Central memory CD8-positive, alpha-beta T cell (primary cell): ENCODE measurements at regions not wholly inside any gene's neighbourhood (a gene's known extent, or its start where the extent isn't known, plus 50 kb on each side); places are given as distances from the start of the nearest gene placed in this dataset.
A peak's percentile ranks its signal among the peaks of the same experiment; 100 is the strongest.
"Not testable (repeated sequence)": the region's sequence is repeated elsewhere in the genome, so short reads cannot be mapped to it uniquely, and the experiment has no call there.

Experiments used
- ATAC-seq: fragments of 150-1000 bp; cut with Tn5 transposase; replicated peaks from 2 replicates; pipeline ENCODE4 v1.10.0; 2022; ENCODE audit warnings: mild to moderate bottlenecking, moderate FRiP score, moderate number of reproducible peaks; ENCODE audit not compliant: poor library complexity, severe bottlenecking; ENCODE audit errors: extremely low read depth
- DNase-seq, 2 donors: peaks; one replicate each; pipeline ENCODE4 v3.0.0; 2021; ENCODE audit warnings: low spot score in 2 of 2
- H3K27ac Mint-ChIP-seq: one replicate; pipeline ENCODE4 v1.8.0; 2022; ENCODE audit warnings: low read depth, mild to moderate bottlenecking, moderate library complexity, mixed read lengths
- H3K27me3 Mint-ChIP-seq: one replicate; pipeline ENCODE4 v1.8.0; 2022; ENCODE audit warnings: mixed read lengths
- H3K36me3 Mint-ChIP-seq: one replicate; pipeline ENCODE4 v1.8.0; 2022; ENCODE audit warnings: mild to moderate bottlenecking, moderate library complexity, mixed read lengths; ENCODE audit not compliant: insufficient read depth
- H3K4me1 Mint-ChIP-seq: one replicate; pipeline ENCODE4 v1.8.0; 2022; ENCODE audit warnings: mixed read lengths
- H3K4me3 Mint-ChIP-seq: one replicate; pipeline ENCODE4 v1.8.0; 2022; ENCODE audit warnings: mild to moderate bottlenecking, moderate library complexity, mixed read lengths
- H3K9me3 Mint-ChIP-seq: one replicate; pipeline ENCODE4 v1.8.0; 2022; ENCODE audit warnings: mixed read lengths

DNA sequence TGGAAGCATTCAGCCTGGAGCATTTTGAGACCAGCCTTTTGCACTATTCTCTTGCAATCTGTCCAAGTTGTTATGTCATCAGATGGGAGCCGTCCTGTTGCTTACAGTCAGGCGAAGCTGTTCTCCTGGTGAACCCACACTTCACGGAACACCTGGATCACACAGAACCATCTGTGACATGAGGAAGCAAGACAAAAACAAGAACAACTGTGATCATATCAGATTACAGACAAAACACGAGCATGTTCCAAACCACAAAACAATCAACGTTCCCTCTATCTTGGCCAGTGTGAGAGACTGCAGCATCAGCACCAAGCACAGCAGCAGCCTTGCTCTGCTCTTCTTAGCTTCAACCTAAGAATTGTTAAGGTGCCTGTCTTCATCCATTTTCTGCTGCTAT is 180.5 kb upstream of the SFSWAP start:
- H3K4me3 Mint-ChIP-seq = no peak overlapping the region
- H3K27ac Mint-ChIP-seq = no peak overlapping the region
- ATAC-seq (no peak), DNase-seq (no peak)
- H3K4me1 Mint-ChIP-seq = peaks cover 5% of the 10 kb centered on the region
- H3K9me3 Mint-ChIP-seq = no peaks in the 10 kb centered on the region
- no peaks in the 10 kb centered on the region for H3K36me3 Mint-ChIP-seq
- H3K27me3 Mint-ChIP-seq = peaks cover 25% of the 10 kb centered on the region

DNA sequence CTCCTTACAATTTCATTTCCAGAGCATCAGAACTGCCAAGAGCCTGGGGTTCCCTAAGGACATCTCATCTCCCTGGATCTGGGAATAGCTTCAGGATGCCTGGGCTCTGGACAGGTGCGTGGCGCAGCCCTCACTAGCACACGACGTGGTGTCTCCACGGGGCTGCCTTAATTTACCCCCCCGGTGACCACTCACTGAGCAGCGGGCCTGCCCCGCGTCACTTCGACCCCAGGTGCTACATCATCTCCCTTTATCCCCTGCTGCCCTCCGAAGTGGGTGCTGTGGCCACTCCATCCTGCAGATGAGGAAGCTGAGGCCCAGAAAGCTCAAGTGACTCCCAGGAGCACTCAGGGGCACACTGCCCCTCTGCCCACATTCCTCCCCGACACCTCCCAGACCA is 177.8 kb upstream of the SFSWAP start:
- no peak for DNase-seq
- Mint-ChIP-seq H3K4me1 (peaks cover 5% of the 10 kb centered on the region), H3K27ac (no peak overlapping the region), H3K4me3 (no peak overlapping the region), H3K27me3 (peaks cover 25% of the 10 kb centered on the region), H3K36me3 (no peaks in the 10 kb centered on the region), H3K9me3 (no peaks in the 10 kb centered on the region)
- no peak for ATAC-seq

DNA sequence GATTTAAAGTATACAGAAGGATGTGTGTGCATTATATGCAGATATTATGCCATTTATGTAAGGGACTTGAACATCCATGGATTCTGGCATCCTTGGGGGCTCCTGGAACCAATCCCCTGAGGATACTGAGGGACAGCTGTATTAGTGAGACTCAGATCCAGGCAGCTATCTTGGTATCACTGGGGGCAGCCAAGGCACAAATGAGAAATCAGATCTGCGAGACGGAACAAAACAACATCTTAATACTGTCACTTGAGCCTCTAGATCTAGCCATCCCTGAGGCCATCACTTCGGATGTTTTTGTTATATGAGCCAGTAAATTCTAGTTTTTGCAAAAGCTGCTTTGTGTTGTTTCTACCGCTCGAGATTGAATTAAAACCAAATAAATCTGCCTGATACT is 175.1 kb upstream of the SFSWAP start:
- no peak for DNase-seq
- Mint-ChIP-seq H3K27ac (no peak overlapping the region), H3K4me3 (no peak overlapping the region), H3K4me1 (no peaks in the 10 kb centered on the region), H3K36me3 (no peaks in the 10 kb centered on the region), H3K9me3 (no peaks in the 10 kb centered on the region), H3K27me3 (peaks cover 25% of the 10 kb centered on the region)
- ATAC-seq = no peak

DNA sequence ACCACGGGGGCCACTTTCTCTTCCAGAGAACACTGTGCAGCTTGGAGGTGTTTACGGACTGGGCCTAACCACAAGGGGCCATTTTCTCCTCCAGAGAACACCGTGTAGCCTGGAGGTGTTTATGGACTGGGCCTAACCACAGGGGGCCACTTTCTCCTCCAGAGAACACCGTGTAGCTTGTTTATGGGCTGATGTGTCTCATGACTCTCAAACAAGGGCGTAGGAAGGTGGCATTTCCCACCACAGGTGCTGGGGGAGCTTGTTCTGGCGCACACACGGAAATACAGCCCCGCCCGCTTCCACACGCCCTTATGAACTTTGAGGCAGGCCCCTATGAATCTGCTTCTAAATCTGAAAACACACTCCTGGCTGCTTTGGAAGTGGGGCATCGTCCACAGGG is 174.6 kb upstream of the SFSWAP start:
- H3K27ac Mint-ChIP-seq = no peak overlapping the region
- peak; percentile 75 for ATAC-seq
- H3K9me3 Mint-ChIP-seq = no peaks in the 10 kb centered on the region
- DNase-seq = no peak
- H3K36me3 Mint-ChIP-seq = no peaks in the 10 kb centered on the region
- no peaks in the 10 kb centered on the region for H3K4me1 Mint-ChIP-seq
- H3K27me3 Mint-ChIP-seq = peaks cover 21% of the 10 kb centered on the region
- H3K4me3 Mint-ChIP-seq = no peak overlapping the region

DNA sequence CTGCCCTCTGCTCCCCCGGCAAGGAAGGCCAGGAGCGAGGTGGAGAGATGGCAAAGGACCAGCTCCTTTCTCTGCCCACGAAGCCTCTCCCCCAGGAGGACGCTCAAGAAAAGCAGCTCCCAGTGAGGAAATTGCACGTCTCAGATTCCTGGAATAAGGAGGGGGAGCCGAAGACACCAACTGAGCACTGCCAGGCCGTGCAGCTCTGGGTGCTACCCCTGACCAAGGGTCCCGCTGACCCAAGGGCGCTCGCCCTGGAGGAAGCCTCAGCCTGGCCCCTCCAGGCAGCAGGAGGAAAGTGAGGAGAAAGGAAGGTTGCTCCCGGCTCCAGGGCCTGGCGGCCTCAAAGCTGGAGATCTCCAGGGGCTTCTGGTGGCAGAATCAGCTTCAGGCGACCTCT is 174.1 kb upstream of the SFSWAP start:
- Mint-ChIP-seq H3K4me1 (no peaks in the 10 kb centered on the region), H3K36me3 (no peaks in the 10 kb centered on the region), H3K9me3 (no peaks in the 10 kb centered on the region), H3K4me3 (no peak overlapping the region), H3K27me3 (peaks cover 17% of the 10 kb centered on the region), H3K27ac (no peak overlapping the region)
- no peak for DNase-seq
- no peak for ATAC-seq

DNA sequence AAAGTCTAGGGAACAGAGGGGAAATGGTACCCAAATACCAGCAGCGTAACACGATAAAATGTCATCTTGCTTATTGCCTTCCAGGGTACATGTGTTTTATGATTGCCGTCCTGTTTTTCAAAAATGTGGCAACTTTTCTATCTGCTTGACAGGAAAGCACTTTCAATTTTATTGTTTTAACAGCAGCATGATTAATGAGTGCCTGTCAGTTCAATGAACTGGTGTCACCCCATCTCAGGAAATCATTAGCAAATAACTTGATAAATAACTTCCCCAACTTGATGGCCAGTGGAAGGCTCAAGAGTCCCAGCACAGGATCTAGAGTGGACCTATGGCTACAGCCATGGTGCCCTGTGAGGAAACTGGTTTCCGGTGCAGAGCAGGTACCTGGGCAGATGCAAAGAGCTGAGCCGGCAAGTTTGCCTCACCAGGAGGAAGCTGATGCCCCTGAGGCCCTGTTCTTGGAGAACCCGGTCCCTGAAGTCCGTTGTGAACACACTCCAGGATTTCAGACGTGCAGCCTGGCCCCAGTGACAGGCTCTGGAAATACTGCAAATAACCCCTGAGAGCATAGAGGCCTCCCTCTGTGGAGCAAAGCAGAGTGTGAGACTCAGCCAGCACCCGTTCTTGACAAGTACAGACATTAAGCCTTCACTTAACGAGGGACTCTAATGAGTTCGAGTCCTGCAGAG is 173.5 kb upstream of the SFSWAP start:
- no peak for ATAC-seq
- H3K27ac Mint-ChIP-seq = no peak overlapping the region
- no peak for DNase-seq
- no peak overlapping the region for H3K4me3 Mint-ChIP-seq
- H3K9me3 Mint-ChIP-seq = no peaks in the 10 kb centered on the region
- no peaks in the 10 kb centered on the region for H3K4me1 Mint-ChIP-seq
- H3K27me3 Mint-ChIP-seq = peaks cover 11% of the 10 kb centered on the region
- no peaks in the 10 kb centered on the region for H3K36me3 Mint-ChIP-seq

DNA sequence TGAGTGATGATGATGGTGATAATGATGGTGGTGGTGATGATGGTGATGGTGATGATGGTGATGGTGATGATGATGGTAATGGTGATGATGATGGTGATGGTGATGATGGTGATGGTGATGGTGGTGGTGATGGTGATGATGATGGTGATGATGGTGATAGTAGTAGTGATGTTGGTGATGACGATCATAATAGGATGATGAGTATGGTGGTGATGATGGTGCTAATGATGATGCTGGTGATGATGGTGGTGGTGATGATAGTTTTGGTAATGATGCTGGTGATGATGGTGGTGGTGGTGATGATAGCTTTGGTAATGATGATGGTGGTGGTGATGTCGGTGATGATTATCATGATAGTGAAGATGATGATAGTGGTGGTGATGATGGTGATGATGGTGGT is 171.5 kb upstream of the SFSWAP start:
- no peak for ATAC-seq

DNA sequence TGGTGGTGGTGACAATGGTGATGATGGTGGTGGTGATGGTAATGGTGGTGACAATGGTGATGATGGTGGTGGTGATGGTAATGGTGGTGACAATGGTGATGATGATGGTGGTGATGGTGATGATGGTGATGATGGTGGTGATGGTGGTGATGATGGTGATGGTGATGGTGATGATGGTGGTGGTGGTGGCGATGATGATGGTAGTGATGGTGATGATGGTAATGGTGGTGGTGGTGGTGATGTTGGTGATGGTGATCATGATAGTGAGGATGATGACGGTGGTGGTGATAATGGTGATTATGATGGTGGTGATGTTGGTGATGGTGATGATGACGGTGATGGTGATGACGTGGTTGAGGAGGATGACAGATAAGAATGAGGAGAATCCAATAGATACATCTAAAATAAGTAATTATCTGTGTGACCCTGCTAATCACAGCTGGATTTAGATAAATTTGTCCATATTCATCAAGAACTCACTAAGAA is 170.7 kb upstream of the SFSWAP start:
- Mint-ChIP-seq H3K36me3 (no peaks in the 10 kb centered on the region), H3K4me3 (no peak overlapping the region)
- ATAC-seq = no peak

More for the DNA sequence above, 171.5 kb upstream of the SFSWAP start:
- Mint-ChIP-seq H3K36me3 (no peaks in the 10 kb centered on the region), H3K4me1 (no peaks in the 10 kb centered on the region), H3K27ac (no peak overlapping the region), H3K4me3 (no peak overlapping the region), H3K27me3 (no peaks in the 10 kb centered on the region), H3K9me3 (no peaks in the 10 kb centered on the region)
- DNase-seq = no peak

DNA sequence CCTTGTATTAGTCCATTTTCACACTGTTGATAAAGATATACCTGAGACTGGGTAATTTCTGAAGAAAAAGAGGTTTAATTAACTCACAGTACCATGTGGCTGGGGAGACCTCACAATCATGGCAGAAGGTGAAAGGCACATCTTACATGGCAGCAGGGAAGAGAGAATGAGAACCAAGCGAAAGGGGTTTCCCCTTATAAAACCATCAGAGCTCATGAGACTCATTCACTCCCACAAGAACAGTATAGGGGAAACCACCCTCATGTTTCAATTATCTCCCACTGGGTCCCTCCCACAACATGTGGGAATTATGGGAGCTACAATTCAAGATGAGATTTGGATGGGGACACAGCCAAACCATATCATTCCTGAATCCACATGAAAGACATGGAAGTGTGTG is 169.4 kb upstream of the SFSWAP start:
- H3K27ac Mint-ChIP-seq, H3K4me3 Mint-ChIP-seq, H3K27me3 Mint-ChIP-seq, H3K4me1 Mint-ChIP-seq, H3K9me3 Mint-ChIP-seq, H3K36me3 Mint-ChIP-seq, ATAC-seq, DNase-seq: not testable (repeated sequence)

More for the DNA sequence above, 170.7 kb upstream of the SFSWAP start:
- Mint-ChIP-seq H3K27me3 (no peaks in the 10 kb centered on the region), H3K4me1 (no peaks in the 10 kb centered on the region), H3K9me3 (no peaks in the 10 kb centered on the region), H3K27ac (no peak overlapping the region)
- DNase-seq = no peak

DNA sequence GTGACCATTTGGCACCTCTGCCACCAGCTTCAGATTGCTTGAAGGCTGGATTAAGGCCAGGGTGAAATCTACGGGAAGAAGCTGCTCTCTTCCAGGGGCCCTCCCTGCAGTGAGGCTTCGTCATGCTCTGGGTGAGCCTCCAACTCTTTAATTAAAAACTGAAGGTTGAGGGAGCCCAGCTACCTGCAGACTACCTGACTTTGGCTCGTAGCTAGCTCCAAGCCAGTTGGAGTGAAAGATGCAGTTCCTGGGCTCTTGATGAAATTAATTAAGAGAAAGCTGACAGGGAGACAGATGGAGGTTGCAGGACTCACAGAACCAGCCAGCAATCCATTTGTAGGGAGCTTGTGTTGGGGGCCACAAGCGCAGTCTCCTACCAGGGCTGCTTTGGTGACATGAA is 168.5 kb upstream of the SFSWAP start:
- ATAC-seq (no peak), DNase-seq (no peak)
- Mint-ChIP-seq H3K9me3 (no peaks in the 10 kb centered on the region), H3K27ac (no peak overlapping the region), H3K4me1 (no peaks in the 10 kb centered on the region), H3K4me3 (no peak overlapping the region), H3K27me3 (peaks cover 8% of the 10 kb centered on the region), H3K36me3 (no peaks in the 10 kb centered on the region)

DNA sequence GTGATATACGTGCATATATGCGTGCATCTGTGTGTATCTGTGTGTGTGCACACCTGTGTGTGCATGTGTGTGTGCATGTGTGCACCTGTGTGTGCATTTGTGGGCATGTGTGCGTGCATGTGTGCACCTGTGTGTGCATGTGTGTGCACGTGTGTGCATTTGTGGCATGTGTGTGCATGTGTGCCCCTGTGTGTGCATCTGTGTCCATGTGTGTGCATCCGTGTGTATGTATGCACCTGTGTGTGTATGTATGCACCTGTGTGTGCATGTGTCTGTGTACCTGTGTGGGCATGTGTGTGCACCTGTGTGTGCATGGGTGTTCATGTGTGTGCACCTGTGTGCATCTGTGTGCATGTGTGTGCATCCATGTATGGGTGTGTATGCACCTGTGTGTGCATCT is 167.8 kb upstream of the SFSWAP start:
- Mint-ChIP-seq H3K4me1 (no peaks in the 10 kb centered on the region), H3K4me3 (no peak overlapping the region), H3K36me3 (no peaks in the 10 kb centered on the region), H3K9me3 (no peaks in the 10 kb centered on the region), H3K27ac (no peak overlapping the region), H3K27me3 (peaks cover 12% of the 10 kb centered on the region)
- ATAC-seq = no peak
- DNase-seq = no peak

DNA sequence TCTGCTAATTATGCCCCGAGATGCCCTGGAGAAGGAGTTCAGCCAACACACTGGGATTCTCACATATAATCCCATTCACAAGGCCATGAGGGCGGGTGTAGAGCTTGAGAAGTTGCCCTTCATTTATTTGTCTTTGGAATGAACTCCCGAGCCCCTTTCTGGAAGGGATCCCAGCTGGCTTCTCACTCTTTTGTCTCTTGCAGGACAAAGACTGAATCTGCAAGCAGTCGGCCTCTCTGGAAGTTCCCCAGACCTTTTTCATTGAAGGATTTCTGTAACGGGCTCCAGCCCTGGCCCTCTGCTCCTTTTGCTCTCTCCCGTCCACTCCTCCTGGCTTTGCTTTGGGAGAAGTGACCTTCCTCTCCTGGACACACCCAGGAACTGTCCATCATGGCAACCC is 163.3 kb upstream of the SFSWAP start:
- H3K4me3 Mint-ChIP-seq = no peak overlapping the region
- peaks cover 1% of the 10 kb centered on the region for H3K36me3 Mint-ChIP-seq
- DNase-seq (no peak), ATAC-seq (no peak)
- H3K27me3 Mint-ChIP-seq = peaks cover 30% of the 10 kb centered on the region
- H3K4me1 Mint-ChIP-seq = no peaks in the 10 kb centered on the region
- no peaks in the 10 kb centered on the region for H3K9me3 Mint-ChIP-seq
- H3K27ac Mint-ChIP-seq = no peak overlapping the region

DNA sequence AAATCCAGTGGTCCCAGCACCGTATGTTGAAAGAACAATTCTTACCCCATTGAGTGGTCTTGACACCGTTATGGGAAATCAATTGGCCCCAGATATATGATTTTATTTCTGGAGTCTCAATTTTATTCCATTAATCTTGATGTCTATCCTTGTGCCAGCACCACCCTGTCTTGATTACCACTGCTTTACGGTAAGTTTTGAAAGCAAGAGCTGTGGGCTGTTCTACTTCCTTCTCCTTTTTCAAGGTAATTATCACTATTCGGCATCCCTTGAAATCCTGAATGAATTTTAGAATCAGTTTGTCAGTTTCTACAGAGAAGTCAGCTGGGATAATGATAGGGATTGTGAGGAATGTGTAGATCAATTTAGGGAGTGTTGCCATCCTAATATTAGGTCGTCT is 160.8 kb upstream of the SFSWAP start:
- DNase-seq = no peak
- peaks cover 34% of the 10 kb centered on the region for H3K27me3 Mint-ChIP-seq
- H3K4me1 Mint-ChIP-seq = no peaks in the 10 kb centered on the region
- H3K4me3 Mint-ChIP-seq = no peak overlapping the region
- H3K36me3 Mint-ChIP-seq = peaks cover 1% of the 10 kb centered on the region
- H3K9me3 Mint-ChIP-seq = no peaks in the 10 kb centered on the region
- ATAC-seq = no peak
- no peak overlapping the region for H3K27ac Mint-ChIP-seq
